Mesodermal cell (in vitro differentiated cells): ENCODE measurements at regions not wholly inside any gene's neighbourhood (a gene's known extent, or its start where the extent isn't known, plus 50 kb on each side); places are given as distances from the start of the nearest gene placed in this dataset.

Experiments used
- H3K27ac ChIP-seq: 2 replicates; pipeline ENCODE4 v1.7.0; 2013; ENCODE audit warnings: mild to moderate bottlenecking, low read depth, low read length, moderate library complexity; ENCODE audit not compliant: severe bottlenecking
- H3K36me3 ChIP-seq: 2 replicates; pipeline ENCODE4 v1.7.1; 2013; ENCODE audit warnings: mild to moderate bottlenecking, low read length, moderate library complexity; ENCODE audit not compliant: control insufficient read depth, insufficient read depth
- H3K4me1 ChIP-seq: one replicate; pipeline ENCODE4 v1.7.1; 2013; ENCODE audit warnings: mild to moderate bottlenecking, low read length; ENCODE audit not compliant: insufficient read depth, control insufficient read depth, poor library complexity, severe bottlenecking
- H3K4me3 ChIP-seq: 2 replicates; pipeline ENCODE4 v1.7.0; 2013; ENCODE audit warnings: low read length, control low read depth, mild to moderate bottlenecking; ENCODE audit not compliant: insufficient read depth, poor library complexity, severe bottlenecking; ENCODE audit errors: extremely low read depth
- H3K9me3 ChIP-seq: 2 replicates; pipeline ENCODE4 v1.7.1; 2013; ENCODE audit warnings: mild to moderate bottlenecking, low read length, moderate library complexity; ENCODE audit not compliant: control insufficient read depth
- WGBS, 2 experiments: methylation state at CpG; one replicate each; pipeline ENCODE4 v1.1.5; 2013; ENCODE audit warnings: missing lambda C conversion rate in 2 of 2; ENCODE audit not compliant: insufficient coverage in 2 of 2; 5-methylcytosine and 5-hydroxymethylcytosine counted together

- H3K36me3 ChIP-seq: no peaks in the 10 kb centered on the region
- no peak overlapping the region for H3K27ac ChIP-seq
- no peaks in the 10 kb centered on the region for H3K4me1 ChIP-seq
- no peaks in the 10 kb centered on the region for H3K9me3 ChIP-seq
- 90 to 95% methylated on average over 4 to 8 of the region's 9 CpGs for WGBS, 2 experiments
- H3K4me3 ChIP-seq: no peak overlapping the region
Observed at GRCh38 chr7:51679358-51679757, 362.7 kb upstream of the COBL start.

GRCh38 chr7:51666751-51667150 lies 350.1 kb upstream of the COBL start:
- H3K27ac ChIP-seq: no peak overlapping the region
- H3K4me1 ChIP-seq: peaks cover 5% of the 10 kb centered on the region
- H3K9me3 ChIP-seq: no peaks in the 10 kb centered on the region
- no peak overlapping the region for H3K4me3 ChIP-seq
- H3K36me3 ChIP-seq: no peaks in the 10 kb centered on the region
- WGBS, 2 experiments: 67% methylated on average over 3 of the region's 5 CpGs; no CpG with 5 or more reads in 1 of the 2 experiments

GRCh38 chr7:51666266-51666665 lies 349.7 kb upstream of the COBL start:
- H3K36me3 ChIP-seq: no peaks in the 10 kb centered on the region
- no peak overlapping the region for H3K27ac ChIP-seq
- H3K4me3 ChIP-seq: no peak overlapping the region
- 54 to 61% methylated on average over 2 to 3 of the region's 3 CpGs for WGBS, 2 experiments
- no peaks in the 10 kb centered on the region for H3K9me3 ChIP-seq
- peaks cover 5% of the 10 kb centered on the region for H3K4me1 ChIP-seq

GRCh38 chr7:51665045-51665780 lies 348.6 kb upstream of the COBL start:
- Histone ChIP-seq H3K4me1 (peaks cover 5% of the 10 kb centered on the region), H3K9me3 (no peaks in the 10 kb centered on the region), H3K4me3 (no peak overlapping the region), H3K36me3 (no peaks in the 10 kb centered on the region), H3K27ac (no peak overlapping the region)
- 95 to 98% methylated on average over 4 to 6 of the region's 7 CpGs for WGBS, 2 experiments

DNA sequence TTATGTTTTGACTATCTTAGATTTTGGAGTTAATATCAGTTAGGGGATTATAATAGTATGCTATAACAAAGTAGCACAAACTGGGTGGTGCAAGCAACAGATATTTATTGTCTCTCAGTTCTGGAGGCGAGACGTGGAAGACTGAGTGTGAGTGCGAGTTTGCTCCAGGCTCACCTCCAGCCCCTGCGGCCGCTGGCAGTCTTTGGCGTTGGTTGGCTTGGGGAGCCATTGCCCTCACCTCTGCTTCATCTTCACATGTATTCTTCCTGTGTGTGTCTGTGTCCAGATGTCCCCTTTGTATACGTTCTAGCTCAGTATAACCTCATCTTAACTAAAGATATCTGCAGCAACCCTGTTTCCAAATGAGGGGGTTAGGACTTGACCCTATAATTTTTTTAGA lies 343.9 kb upstream of the COBL start:
- no peaks in the 10 kb centered on the region for H3K9me3 ChIP-seq
- no peaks in the 10 kb centered on the region for H3K36me3 ChIP-seq
- no peak overlapping the region for H3K4me3 ChIP-seq
- no peak overlapping the region for H3K27ac ChIP-seq
- 93% methylated on average over 6 of the region's 7 CpGs; no CpG with 5 or more reads in 1 of the 2 experiments for WGBS, 2 experiments
- H3K4me1 ChIP-seq: peaks cover 2% of the 10 kb centered on the region

- no peaks in the 10 kb centered on the region for H3K9me3 ChIP-seq
- no peak overlapping the region for H3K4me3 ChIP-seq
Observed at GRCh38 chr7:51658684-51659083, 342.1 kb upstream of the COBL start.

DNA sequence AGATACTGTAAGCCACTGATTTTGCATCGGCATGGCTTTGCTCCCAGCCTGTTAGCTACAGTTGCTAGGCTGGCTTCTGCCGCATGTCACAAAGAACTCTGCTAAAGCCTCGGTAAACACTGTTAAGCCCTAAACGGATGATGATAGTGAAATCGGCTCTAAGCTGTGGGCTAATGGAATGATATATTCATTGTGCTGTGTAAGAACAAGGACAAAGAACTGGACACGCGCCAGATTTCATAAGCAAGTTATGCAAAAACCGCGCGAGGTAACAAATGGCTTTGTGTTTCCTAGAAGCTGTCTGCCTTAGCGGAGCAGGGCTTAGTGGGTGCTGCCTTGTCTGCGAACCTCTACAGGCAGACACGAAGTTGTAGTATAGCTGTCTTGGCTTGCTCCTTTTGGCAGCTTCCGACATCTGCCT lies 331.3 kb upstream of the COBL start:
- H3K9me3 ChIP-seq: no peaks in the 10 kb centered on the region
- no peaks in the 10 kb centered on the region for H3K4me1 ChIP-seq
- H3K27ac ChIP-seq: peak overlapping the region; percentile 52
- H3K4me3 ChIP-seq: no peak overlapping the region
- H3K36me3 ChIP-seq: no peaks in the 10 kb centered on the region
- WGBS, 2 experiments: 73 to 81% methylated on average over 12 to 14 of the region's 14 CpGs

More at GRCh38 chr7:51658684-51659083, 342.1 kb upstream of the COBL start:
- Histone ChIP-seq H3K4me1 (no peaks in the 10 kb centered on the region), H3K27ac (no peak overlapping the region), H3K36me3 (no peaks in the 10 kb centered on the region)
- WGBS, 2 experiments: 92 to 95% methylated on average over 5 to 6 of the region's 6 CpGs

DNA sequence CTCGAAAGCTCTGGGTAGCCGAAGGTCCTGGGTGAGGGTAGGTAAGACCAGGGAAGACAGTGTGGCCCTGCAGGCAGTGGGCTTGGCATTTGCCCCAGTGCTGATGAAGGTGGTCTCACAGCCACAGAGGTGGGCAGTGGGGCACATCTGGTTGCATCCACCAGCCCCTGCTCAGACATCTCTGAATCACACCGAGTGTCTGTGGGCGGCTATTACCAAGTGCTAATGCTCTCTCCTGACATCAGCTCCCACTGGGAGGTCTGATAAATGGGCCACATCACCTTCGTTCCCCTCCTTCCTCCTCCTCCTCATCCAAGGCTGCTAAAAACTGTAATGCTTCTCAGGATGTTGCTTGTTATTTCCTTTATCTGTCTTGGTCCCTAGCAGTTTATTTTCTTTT lies 330.9 kb upstream of the COBL start:
- no peaks in the 10 kb centered on the region for H3K9me3 ChIP-seq
- no peaks in the 10 kb centered on the region for H3K4me1 ChIP-seq
- WGBS, 2 experiments: 64 to 83% methylated on average over 3 to 5 of the region's 5 CpGs
- no peak overlapping the region for H3K4me3 ChIP-seq
- no peaks in the 10 kb centered on the region for H3K36me3 ChIP-seq
- peak overlapping the region; percentile 52 for H3K27ac ChIP-seq

DNA sequence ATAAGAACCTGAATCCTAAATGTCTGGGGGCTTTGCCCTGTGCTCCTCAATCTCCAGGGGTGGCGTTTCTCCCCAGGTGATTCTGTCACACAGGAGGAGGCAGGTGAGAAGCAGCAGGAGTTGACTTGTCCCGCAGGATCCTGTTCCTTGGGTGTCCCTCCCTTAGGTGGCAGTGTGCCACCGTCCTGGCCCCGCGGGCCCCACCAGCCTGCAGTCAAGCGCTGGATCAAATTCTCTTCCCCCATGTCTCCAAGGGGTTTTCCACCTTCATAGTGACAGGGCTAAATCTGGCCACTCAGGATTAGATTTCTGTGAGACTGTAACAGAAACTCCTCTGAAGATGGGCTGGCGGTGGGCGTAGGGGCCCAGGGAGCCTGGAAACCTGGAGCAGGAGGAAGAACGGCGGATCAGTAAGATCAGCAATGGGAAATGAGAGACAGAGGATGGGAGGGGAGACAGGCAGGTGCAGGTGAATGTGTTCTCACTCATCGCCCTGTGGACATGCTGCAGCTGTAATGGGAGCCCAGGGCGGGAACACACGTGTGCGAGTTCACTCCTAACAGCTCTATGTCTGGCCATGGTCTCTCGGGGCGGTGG lies 329.2 kb upstream of the COBL start:
- Histone ChIP-seq H3K27ac (peak overlapping the region; percentile 37), H3K4me1 (peaks cover 3% of the 10 kb centered on the region), H3K4me3 (no peak overlapping the region), H3K36me3 (no peaks in the 10 kb centered on the region), H3K9me3 (no peaks in the 10 kb centered on the region)
- WGBS, 2 experiments: 90 to 97% methylated on average over 13 to 14 of the region's 16 CpGs

DNA sequence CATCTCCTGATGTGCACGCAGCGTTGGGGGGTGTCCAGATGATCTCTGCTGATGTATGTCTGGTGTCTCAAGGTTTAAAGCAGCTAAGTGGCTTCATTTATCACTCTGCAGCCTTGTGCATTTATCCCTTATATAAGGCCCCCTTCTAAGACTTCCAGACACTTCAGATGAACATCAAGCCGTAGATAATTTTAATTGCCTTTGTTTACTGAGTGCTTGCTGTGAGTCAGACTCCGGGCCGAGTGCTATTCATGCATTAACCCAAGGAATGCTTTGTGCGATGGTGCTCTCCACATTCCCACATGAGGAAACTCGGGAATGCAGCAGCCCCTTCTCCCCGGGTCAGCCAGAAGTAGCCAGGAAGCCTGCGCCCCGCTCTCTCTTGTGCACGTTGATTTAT lies 328.6 kb upstream of the COBL start:
- Histone ChIP-seq H3K9me3 (no peaks in the 10 kb centered on the region), H3K36me3 (no peaks in the 10 kb centered on the region), H3K27ac (no peak overlapping the region), H3K4me1 (peaks cover 8% of the 10 kb centered on the region), H3K4me3 (no peak overlapping the region)
- 66 to 71% methylated on average over 8 to 9 of the region's 11 CpGs for WGBS, 2 experiments

- no peaks in the 10 kb centered on the region for H3K9me3 ChIP-seq
- H3K4me1 ChIP-seq: peaks cover 13% of the 10 kb centered on the region
- WGBS, 2 experiments: 100% methylated on average over 1 of the region's 2 CpGs; no CpG with 5 or more reads in 1 of the 2 experiments
Observed at GRCh38 chr7:51644216-51644615, 327.6 kb upstream of the COBL start.

More at GRCh38 chr7:51644216-51644615, 327.6 kb upstream of the COBL start:
- H3K27ac ChIP-seq: no peak overlapping the region
- no peak overlapping the region for H3K4me3 ChIP-seq
- H3K36me3 ChIP-seq: no peaks in the 10 kb centered on the region
